ENCODE measurements at regions not wholly inside any gene's neighbourhood (a gene's known extent, or its start where the extent isn't known, plus 50 kb on each side); places are given as distances from the start of the nearest gene placed in this dataset.

DNA sequence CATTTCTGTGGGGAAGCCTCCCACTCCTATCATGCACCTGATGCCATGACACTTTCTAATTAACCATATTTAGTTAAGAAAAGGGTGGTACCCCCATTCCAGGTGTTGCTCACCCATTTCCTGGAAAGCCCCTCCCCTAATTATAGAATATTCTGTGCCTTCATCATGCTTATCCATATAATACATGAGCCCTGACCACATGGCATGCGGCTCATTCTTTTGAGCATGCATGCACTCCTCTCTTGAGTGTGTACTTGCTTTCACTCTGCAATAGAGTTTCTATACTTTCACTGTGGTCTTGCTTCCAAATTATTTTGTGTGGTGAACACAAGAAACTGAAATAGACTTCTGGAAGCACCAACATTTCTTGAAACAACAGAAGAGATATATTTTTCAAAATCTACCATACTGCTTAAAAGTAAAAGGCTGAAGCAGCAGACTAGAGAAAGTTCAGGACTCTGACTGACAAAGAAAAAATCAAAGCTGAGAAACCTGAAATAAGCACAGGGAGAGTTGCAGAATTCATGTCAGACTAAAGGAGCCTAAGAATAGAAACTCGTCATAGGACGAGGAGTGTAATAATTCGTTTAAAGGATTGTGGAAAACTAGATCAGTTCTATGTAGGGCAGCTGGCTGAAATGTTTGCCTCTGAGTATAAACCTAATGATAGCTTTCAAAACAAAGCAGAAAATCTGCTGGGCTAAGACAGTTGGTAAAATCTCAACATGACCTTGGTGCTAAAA is 144.8 kb downstream of the KITLG start:
- H3K4me3 ChIP-seq (ENCODE audit: low read length) = no peak overlapping the region
- TF ChIP-seq, protein P1, sequence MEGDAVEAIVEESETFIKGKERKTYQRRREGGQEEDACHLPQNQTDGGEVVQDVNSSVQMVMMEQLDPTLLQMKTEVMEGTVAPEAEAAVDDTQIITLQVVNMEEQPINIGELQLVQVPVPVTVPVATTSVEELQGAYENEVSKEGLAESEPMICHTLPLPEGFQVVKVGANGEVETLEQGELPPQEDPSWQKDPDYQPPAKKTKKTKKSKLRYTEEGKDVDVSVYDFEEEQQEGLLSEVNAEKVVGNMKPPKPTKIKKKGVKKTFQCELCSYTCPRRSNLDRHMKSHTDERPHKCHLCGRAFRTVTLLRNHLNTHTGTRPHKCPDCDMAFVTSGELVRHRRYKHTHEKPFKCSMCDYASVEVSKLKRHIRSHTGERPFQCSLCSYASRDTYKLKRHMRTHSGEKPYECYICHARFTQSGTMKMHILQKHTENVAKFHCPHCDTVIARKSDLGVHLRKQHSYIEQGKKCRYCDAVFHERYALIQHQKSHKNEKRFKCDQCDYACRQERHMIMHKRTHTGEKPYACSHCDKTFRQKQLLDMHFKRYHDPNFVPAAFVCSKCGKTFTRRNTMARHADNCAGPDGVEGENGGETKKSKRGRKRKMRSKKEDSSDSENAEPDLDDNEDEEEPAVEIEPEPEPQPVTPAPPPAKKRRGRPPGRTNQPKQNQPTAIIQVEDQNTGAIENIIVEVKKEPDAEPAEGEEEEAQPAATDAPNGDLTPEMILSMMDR (conservative IDR thresholded peaks at IDR 0.05; ENCODE audit: low read length) = no peak
- DNase-seq (ENCODE audit: low read depth) = no peak

DNA sequence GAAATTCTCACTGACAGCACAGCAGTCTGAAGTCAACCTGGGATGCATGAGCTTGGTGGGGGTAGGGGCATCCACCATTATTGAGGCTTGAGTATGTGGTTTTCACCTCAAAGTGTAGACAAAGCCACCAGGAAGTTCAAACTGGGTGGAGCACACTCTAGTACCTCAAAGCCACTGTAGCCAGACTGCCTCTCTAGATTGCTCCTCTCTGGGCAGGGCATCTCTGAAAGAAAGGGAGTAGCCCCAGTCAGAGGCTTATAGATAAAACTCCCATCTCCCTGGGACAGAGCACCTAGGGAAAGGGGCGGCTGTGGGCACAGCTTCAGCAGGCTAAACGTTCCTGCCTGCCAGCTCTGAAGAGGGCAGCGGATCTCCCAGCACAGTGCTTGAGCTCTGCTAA is 143.0 kb downstream of the KITLG start:
- no peak for DNase-seq (ENCODE audit: low read depth)
- TF ChIP-seq, protein P1 (conservative IDR thresholded peaks at IDR 0.05; ENCODE audit: low read length) = no peak
- H3K4me3 ChIP-seq (ENCODE audit: low read length) = no peak overlapping the region
